ENCODE measurements at regions not wholly inside any gene's neighbourhood (a gene's known extent, or its start where the extent isn't known, plus 50 kb on each side); places are given as distances from the start of the nearest gene placed in this dataset.

- no peak for DNase-seq
Observed at GRCh38 chr2:175552902-175553301, 371.4 kb upstream of the ATP5MC3 start.

GRCh38 chr2:175540421-175540820 is 358.9 kb upstream of the ATP5MC3 start:
- no peak for DNase-seq

GRCh38 chr2:175539122-175539521 is 357.6 kb upstream of the ATP5MC3 start:
- no peak for DNase-seq

- DNase-seq, result no peak
Observed at GRCh38 chr2:175536059-175536458, 354.5 kb upstream of the ATP5MC3 start.

GRCh38 chr2:175535631-175536030 is 354.1 kb upstream of the ATP5MC3 start:
- no peak for DNase-seq

GRCh38 chr2:175525975-175526374 is 344.5 kb upstream of the ATP5MC3 start:
- no peak for DNase-seq

GRCh38 chr2:175523001-175523400 is 341.5 kb upstream of the ATP5MC3 start:
- DNase-seq, result no peak

- DNase-seq, result no peak
Observed at GRCh38 chr2:175518206-175518605, 336.7 kb upstream of the ATP5MC3 start.

GRCh38 chr2:175516555-175516954 is 335.0 kb upstream of the ATP5MC3 start:
- no peak for DNase-seq

GRCh38 chr2:175500255-175500654 is 318.7 kb upstream of the ATP5MC3 start:
- DNase-seq, result no peak

- no peak for DNase-seq
Observed at GRCh38 chr2:175490360-175490791, 308.9 kb upstream of the ATP5MC3 start.

GRCh38 chr2:175478096-175478768 is 296.7 kb upstream of the ATP5MC3 start:
- no peak for DNase-seq

GRCh38 chr2:175476948-175477347 is 295.4 kb upstream of the ATP5MC3 start:
- no peak for DNase-seq

GRCh38 chr2:175476374-175476773 is 294.9 kb upstream of the ATP5MC3 start:
- no peak for DNase-seq

GRCh38 chr2:175475130-175475529 is 293.6 kb upstream of the ATP5MC3 start:
- DNase-seq, result no peak

- no peak for DNase-seq
Observed at GRCh38 chr2:175468431-175469098, 287.1 kb upstream of the ATP5MC3 start.

- no peak for DNase-seq
Observed at GRCh38 chr2:175465101-175465500, 283.6 kb upstream of the ATP5MC3 start.

GRCh38 chr2:175464311-175464670 is 282.8 kb upstream of the ATP5MC3 start:
- no peak for DNase-seq

GRCh38 chr2:175463589-175464310 is 282.2 kb upstream of the ATP5MC3 start:
- DNase-seq, result no peak

- no peak for DNase-seq
Observed at GRCh38 chr2:175463169-175463568, 281.7 kb upstream of the ATP5MC3 start.

GRCh38 chr2:175462246-175462645 is 280.7 kb upstream of the ATP5MC3 start:
- no peak for DNase-seq

- no peak for DNase-seq
Observed at GRCh38 chr2:175461839-175462238, 280.3 kb upstream of the ATP5MC3 start.

GRCh38 chr2:175457895-175458448 is 276.5 kb upstream of the ATP5MC3 start:
- no peak for DNase-seq

- DNase-seq, result no peak
Observed at GRCh38 chr2:175454953-175455389, 273.5 kb upstream of the ATP5MC3 start.

Measured in stimulated activated CD4-positive, alpha-beta T cell treated with anti-CD3 and anti-CD28 coated beads, Interleukin-2, amount 100 ng/mL, for 48 hours (primary cell).